OCI-LY3 (cell line): ENCODE measurements at regions not wholly inside any gene's neighbourhood (a gene's known extent, or its start where the extent isn't known, plus 50 kb on each side); places are given as distances from the start of the nearest gene placed in this dataset.

Experiments
- H2AFZ ChIP-seq: fragments of 200-600, 300-600 bp; shearing (Covaris generic); 2 replicates; pipeline ENCODE4 v1.6.0; 2014; ENCODE audit warnings: antibody characterized with exemption, low read depth, low read length
- H3K27ac ChIP-seq: fragments of 200-600, 300-600 bp; sonication (generic); 2 replicates; pipeline ENCODE4 v1.5.1; 2014; ENCODE audit warnings: mild to moderate bottlenecking, low read length, moderate library complexity, mixed read lengths
- H3K27me3 ChIP-seq: fragments of 200-600, 300-600 bp; sonication (generic); 2 replicates; pipeline ENCODE4 v1.6.1; 2014; ENCODE audit warnings: low read depth, low read length, mixed read lengths
- H3K36me3 ChIP-seq: fragments of 200-600, 300-600 bp; sonication (generic); replicated peaks from 2 replicates; pipeline ENCODE3; 2014; ENCODE audit warnings: low read depth, low read length, mixed read lengths
- H3K4me1 ChIP-seq: fragments of 300-600, 200-600 bp; sonication (generic); 2 replicates; pipeline ENCODE4 v1.6.1; 2014; ENCODE audit warnings: low read length, mixed read lengths
- H3K4me2 ChIP-seq: fragments of 200-600, 300-600 bp; sonication (generic); 2 replicates; pipeline ENCODE4 v1.6.1; 2014; ENCODE audit warnings: low read length, mixed read lengths
- H3K4me3 ChIP-seq: fragments of 300-600, 200-600 bp; sonication (generic); 2 replicates; pipeline ENCODE4 v1.5.1; 2014; ENCODE audit warnings: antibody characterized with exemption, mild to moderate bottlenecking, low read length, moderate library complexity
- H3K79me2 ChIP-seq: fragments of 300-600, 200-600 bp; shearing (Covaris generic); 2 replicates; pipeline ENCODE4 v1.6.1; 2014; ENCODE audit warnings: mild to moderate bottlenecking, low read length, mixed read lengths
- H3K9ac ChIP-seq: fragments of 300-600, 200-600 bp; shearing (Covaris generic); 2 replicates; pipeline ENCODE4 v1.6.0; 2014; ENCODE audit warnings: mild to moderate bottlenecking, low read length, moderate library complexity
- H3K9me3 ChIP-seq: fragments of 200-600, 300-600 bp; shearing (Covaris generic); 2 replicates; pipeline ENCODE4 v1.6.1; 2014; ENCODE audit warnings: low read length, mixed read lengths; ENCODE audit not compliant: insufficient read depth
- H4K20me1 ChIP-seq: fragments of 200-600, 300-600 bp; sonication (generic); 2 replicates; pipeline ENCODE4 v1.6.1; 2016; ENCODE audit warnings: low read length, mixed read lengths; ENCODE audit not compliant: insufficient read depth
- EZH2phosphoT487 ChIP-seq: fragments of 200-600 bp; shearing (Covaris generic); IDR thresholded peaks from 2 replicates; pipeline ENCODE4 v1.6.1; 2018; ENCODE audit warnings: antibody characterized with exemption, mixed run types, low read depth
- TF ChIP-seq, protein P1 (sequence below): fragments of 200-600, 300-600 bp; sonication (generic); IDR thresholded peaks from 2 replicates; pipeline ENCODE4 v1.5.1; 2014; ENCODE audit warnings: antibody characterized with exemption, low read length, low read depth

GRCh38 chr1:115227346-115228082 lies 110.5 kb downstream of the NGF start:
- Histone ChIP-seq H4K20me1 (no peaks in the 10 kb centered on the region), H3K27me3 (no peaks in the 10 kb centered on the region), H3K9me3 (no peaks in the 10 kb centered on the region), H3K4me3 (no peak overlapping the region), H3K9ac (no peak overlapping the region), H3K79me2 (no peaks in the 10 kb centered on the region), H3K36me3 (no peaks in the 10 kb centered on the region), H3K4me2 (no peak overlapping the region), H3K27ac (no peak overlapping the region), H2AFZ (no peak overlapping the region), H3K4me1 (no peaks in the 10 kb centered on the region)
- no peak for TF ChIP-seq EZH2phosphoT487
- TF ChIP-seq, protein P1, sequence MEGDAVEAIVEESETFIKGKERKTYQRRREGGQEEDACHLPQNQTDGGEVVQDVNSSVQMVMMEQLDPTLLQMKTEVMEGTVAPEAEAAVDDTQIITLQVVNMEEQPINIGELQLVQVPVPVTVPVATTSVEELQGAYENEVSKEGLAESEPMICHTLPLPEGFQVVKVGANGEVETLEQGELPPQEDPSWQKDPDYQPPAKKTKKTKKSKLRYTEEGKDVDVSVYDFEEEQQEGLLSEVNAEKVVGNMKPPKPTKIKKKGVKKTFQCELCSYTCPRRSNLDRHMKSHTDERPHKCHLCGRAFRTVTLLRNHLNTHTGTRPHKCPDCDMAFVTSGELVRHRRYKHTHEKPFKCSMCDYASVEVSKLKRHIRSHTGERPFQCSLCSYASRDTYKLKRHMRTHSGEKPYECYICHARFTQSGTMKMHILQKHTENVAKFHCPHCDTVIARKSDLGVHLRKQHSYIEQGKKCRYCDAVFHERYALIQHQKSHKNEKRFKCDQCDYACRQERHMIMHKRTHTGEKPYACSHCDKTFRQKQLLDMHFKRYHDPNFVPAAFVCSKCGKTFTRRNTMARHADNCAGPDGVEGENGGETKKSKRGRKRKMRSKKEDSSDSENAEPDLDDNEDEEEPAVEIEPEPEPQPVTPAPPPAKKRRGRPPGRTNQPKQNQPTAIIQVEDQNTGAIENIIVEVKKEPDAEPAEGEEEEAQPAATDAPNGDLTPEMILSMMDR: no peak

DNA sequence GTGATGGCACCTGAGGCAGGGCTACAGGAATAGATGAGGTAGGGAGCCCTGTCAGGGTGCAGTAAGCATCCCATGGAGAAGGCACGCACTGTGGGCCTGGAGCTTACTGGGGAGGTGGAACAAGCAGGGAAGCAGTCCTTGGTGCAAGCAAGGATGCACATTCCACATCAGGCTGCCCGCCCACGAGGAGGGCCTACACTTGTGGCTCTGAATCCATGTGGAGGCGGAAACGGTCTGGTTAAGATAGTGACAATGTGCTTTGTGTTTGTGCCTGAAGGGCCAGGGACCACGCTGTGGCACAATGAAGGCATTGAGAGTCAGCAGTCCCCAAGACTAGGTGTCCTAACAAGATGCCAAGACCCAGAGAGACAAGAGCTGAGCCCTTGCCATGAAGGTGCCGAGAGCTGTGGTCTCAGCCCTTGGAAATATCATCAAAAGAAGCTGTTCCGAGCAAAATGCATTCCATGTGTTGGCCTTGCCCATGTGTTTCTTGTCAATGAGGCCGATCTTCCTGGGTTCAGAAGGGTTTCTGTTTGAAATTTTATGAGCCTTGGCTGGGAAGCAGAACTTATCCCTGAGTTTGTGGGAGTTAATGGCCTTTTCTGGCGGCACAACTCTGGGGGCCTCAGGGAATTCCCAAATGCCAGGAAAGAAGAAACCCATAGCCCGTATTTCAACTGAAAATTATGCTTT lies 111.9 kb downstream of the NGF start:
- Histone ChIP-seq H3K9ac (no peak overlapping the region), H3K27me3 (no peaks in the 10 kb centered on the region), H3K79me2 (no peaks in the 10 kb centered on the region), H4K20me1 (no peaks in the 10 kb centered on the region), H3K4me3 (no peak overlapping the region), H3K27ac (no peak overlapping the region), H3K4me1 (no peaks in the 10 kb centered on the region), H3K4me2 (no peak overlapping the region), H3K36me3 (no peaks in the 10 kb centered on the region), H3K9me3 (no peaks in the 10 kb centered on the region), H2AFZ (no peak overlapping the region)
- TF ChIP-seq EZH2phosphoT487: no peak
- TF ChIP-seq, protein P1: no peak

DNA sequence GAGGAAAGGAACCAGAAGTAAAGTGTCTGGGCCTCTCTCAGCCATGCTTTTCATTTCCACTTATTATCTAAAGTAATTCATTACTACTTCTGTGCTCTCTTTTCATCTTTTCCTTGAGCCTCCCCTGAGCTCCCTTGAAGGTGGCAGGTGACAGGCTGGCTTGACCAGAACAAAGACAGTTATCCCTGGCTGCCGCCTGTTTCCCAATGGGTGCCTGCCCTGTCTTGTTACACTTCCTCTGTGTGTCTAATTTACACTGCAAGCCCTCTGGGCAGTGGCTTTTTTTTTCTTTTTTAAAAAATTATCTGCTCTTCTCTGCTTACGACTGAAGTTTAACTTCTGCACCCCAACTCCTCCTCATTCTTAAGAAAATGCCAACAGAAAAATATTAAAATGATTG lies 113.4 kb downstream of the NGF start:
- no peaks in the 10 kb centered on the region for H3K9me3 ChIP-seq
- H2AFZ ChIP-seq: no peak overlapping the region
- no peak overlapping the region for H3K4me2 ChIP-seq
- H4K20me1 ChIP-seq: no peaks in the 10 kb centered on the region
- no peaks in the 10 kb centered on the region for H3K27me3 ChIP-seq
- H3K4me3 ChIP-seq: no peak overlapping the region
- no peak overlapping the region for H3K9ac ChIP-seq
- no peak overlapping the region for H3K27ac ChIP-seq
- no peaks in the 10 kb centered on the region for H3K4me1 ChIP-seq
- no peaks in the 10 kb centered on the region for H3K36me3 ChIP-seq
- TF ChIP-seq, protein P1: no peak
- TF ChIP-seq EZH2phosphoT487: no peak
- H3K79me2 ChIP-seq: no peaks in the 10 kb centered on the region

DNA sequence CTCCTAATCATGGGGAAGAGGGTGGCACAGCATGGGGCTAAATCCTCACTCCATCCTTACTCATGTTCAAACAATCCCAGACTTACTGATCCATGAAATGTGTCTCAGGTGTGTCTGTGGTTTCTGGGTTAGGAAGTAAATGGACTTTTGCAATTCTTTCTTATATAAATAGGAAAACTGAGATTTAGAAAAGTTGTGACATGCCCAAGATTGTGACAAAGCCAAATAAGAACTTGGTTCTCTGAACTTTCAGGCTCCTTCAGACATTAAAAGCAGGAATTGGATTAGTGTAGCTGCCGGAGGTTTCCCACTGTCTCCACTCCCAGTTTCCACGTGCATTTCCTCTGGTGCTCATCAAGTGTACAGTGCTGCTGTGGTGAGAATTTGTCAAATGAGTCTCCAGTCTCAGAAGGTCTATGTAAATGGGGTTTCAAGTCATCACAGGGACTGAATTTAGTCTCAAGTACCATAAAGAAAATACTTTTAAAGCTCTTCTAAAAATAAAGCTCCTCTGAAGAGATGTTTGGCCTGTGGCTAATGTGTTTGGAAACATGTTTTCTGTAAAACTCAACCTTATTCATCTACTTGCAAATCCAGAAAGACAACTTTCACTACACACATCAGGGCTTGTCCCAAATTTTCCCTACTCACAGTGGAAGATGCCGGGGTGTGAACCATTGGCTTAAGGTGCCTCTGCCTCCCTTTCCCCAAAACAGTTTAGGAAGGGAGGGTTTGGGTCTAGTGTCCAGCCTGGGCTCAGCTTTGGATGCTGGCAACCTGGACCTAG lies 115.2 kb downstream of the NGF start:
- no peaks in the 10 kb centered on the region for H3K27me3 ChIP-seq
- no peak overlapping the region for H2AFZ ChIP-seq
- no peaks in the 10 kb centered on the region for H3K4me1 ChIP-seq
- H3K27ac ChIP-seq: no peak overlapping the region
- no peak overlapping the region for H3K4me3 ChIP-seq
- no peaks in the 10 kb centered on the region for H3K79me2 ChIP-seq
- no peaks in the 10 kb centered on the region for H3K9me3 ChIP-seq
- no peaks in the 10 kb centered on the region for H4K20me1 ChIP-seq
- H3K4me2 ChIP-seq: no peak overlapping the region
- TF ChIP-seq EZH2phosphoT487: no peak
- TF ChIP-seq, protein P1: no peak
- no peaks in the 10 kb centered on the region for H3K36me3 ChIP-seq
- no peak overlapping the region for H3K9ac ChIP-seq
